HG03354 (cell line): ENCODE measurements at regions not wholly inside any gene's neighbourhood (a gene's known extent, or its start where the extent isn't known, plus 50 kb on each side); places are given as distances from the start of the nearest gene placed in this dataset.

Source experiments
- ATAC-seq: cut with Tn5 transposase; IDR thresholded peaks from one replicate; pipeline ENCODE4 v1.9.1; 2021; ENCODE audit warnings: mild to moderate bottlenecking; ENCODE audit not compliant: unreplicated experiment, poor library complexity, severe bottlenecking

DNA sequence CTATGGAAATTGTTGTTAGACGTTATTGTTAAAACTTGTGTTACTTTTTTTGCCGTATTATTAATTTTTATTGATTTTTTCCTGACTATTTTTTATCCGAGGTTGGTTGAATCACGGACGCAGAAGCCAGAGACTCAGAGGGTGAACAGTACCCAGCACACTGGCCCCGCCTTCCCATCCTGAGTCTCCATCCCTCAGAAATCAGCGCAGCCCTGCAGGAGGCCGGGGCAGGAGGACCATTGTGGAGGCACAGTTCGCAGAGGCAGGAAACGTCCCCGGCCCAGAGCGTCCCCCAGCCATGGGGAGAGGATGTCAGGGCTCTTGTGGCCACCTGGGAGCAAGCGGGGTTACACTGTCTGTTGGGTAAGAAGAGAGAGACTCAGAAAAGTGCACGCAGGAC, 843.0 kb downstream of the BRD1 start:
- ATAC-seq = no peak

DNA sequence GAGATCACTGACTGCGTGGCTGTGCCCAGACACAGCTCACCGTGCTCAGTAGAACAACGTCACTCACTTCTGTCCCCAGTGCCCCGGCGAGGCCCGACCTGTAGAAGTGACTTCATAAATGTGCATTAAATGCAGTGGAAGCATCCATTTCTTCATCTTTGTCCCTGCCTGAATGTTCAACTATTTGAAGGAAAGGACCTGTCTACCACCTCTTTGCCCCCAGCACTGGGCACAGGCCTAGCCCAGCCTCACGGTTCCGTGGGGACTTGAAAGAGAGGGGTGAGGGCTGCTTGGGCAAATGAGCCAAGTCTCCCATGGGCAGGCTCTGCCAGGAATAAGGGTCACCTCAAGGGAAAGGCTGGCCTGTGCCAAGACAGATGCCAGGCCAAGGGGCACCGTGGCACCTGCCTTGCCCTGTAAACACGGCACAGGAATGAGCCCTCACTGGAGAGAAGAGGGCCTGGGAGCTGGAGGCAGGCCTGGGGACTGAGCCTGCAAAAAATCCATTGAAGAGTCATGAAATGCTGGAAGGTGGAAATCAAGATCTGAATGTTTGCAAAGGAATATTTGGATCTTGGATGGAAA, 845.3 kb downstream of the BRD1 start:
- no peak for ATAC-seq

DNA sequence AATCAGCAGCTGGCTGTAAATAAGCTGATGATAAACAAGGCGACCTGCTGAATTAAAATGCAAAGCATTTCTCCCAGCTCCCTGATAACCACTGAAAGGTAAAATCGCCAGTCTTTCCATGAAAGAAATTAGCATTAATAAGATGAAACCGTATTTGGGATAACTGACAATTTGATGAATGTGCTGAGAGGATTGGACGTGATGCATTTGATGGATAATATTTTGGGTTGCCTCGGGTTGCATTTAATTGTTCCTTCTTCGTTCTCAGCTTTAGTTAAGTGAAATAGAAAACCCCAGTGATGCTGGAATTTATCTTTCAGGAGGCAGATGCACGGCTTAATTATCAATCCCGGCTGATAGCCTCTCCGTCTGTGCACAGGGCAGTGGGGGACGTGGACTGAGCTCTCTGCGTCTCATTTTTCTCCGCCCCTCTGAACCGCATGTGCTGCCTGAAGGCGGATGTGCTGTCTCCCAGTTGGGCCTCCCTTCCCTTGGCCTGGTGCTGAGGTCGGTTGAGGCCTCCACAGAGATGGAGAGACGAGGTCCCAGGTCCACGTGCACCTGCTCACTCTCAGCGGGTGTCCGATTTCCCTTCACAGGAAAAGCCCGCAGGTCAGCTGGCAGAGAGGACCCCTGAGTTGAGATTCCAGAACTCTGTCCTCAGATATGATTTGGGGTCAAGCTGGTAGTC, 846.2 kb downstream of the BRD1 start:
- ATAC-seq = no peak

DNA sequence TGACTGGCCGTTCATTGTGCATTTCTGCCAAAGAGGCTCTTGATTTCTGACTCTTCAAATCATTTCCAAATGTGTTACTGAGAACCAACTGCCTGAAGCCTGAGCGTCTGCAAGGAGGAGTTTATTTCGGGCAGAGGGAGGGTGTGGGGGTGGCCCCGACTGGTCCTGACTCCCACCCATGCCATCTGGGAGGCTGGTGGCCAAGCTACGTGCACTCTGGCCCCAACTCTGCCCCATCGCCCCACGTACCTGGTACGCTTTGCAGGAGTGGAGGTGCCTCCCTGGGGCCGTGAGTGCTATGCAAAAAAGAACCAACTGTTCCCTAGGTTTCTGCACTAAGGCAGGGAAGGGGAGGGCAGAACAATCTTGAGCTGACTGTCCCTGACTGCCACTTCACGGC, 846.8 kb downstream of the BRD1 start:
- no peak for ATAC-seq

DNA sequence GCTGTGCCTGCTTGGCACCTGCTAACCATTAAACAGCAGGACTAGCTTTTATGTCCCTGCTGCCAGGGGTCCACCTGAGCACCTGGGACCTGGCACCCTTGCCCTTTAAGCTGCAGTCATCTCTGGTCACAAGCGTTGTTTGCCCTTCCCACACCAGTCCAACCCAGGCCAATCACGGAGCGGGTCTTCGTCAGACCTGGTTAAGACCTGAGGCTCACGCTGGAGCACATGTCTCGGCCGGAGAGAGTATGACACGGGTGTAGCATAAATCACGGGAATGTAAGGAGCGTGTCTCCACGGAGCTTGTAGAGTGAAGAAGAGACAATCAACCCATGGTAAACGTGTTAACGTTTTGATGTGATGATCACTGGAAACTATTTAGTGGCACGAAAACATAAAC, 847.3 kb downstream of the BRD1 start:
- ATAC-seq = no peak

DNA sequence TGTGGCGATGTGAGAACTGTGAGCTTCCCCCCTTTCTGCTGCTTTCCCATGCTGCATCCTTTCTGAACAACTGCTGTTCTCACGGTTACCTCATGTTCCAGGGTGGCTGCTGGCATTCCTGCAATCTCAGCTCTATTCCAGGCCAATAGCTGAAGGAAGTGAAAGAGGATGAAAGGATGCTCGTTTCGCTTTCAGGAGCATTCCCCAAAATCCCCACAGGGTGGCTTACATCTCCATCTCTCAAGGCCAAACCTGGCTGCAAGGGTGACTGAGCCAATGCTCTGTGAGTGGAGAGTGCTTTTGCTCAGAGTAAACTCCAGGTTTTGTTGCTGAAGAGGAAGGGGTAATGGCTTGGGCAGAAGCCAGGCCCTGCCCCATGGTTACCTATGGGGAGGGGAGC, 848.2 kb downstream of the BRD1 start:
- ATAC-seq = no peak

DNA sequence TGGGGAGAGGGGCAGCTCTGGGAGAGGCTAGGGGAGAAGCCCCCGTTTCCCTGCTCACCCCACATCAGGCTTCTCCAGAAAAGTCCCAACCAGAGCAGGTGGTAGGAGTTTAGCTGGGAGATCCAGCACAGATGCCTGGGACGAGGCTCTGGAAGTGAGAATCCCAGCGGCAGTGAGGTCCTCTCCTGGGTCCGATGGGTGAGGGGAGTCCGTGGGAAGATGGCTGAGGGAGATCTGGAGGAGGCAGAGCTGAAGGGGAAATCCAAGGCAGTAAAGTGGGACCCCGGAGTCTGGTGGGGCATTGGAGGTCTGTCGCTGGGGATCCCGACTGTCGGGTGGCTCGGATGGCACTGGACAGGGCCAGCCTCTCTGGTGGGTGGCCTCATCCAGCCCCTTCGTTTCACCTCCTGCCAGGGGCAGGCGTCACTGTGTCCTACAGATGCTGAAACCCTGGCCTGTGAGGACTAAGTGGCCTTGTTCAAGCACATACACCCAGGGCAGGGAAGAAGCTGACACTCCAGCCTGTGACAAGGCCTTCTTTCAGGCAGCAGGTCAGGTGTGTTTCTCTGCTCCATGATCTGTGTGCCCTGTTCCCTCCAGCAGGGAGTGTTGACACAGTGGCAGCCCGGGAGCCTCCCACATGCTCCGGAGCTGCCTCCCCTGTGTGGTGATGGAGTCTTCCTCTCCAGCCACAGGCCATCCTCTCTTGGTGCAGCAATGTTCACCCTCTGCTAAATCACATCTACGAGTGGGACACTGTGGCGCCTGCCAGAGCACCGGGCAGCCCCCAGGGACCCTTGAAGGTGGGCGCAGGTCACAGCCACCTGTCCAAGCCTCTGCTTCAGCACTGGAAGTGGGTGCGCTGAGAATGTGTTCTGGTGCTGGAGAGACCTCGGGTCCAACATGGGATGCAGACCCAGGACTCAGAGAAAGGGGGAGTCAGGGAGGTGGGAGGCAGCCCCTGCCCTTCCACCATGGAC, 850.8 kb downstream of the BRD1 start:
- ATAC-seq = no peak

DNA sequence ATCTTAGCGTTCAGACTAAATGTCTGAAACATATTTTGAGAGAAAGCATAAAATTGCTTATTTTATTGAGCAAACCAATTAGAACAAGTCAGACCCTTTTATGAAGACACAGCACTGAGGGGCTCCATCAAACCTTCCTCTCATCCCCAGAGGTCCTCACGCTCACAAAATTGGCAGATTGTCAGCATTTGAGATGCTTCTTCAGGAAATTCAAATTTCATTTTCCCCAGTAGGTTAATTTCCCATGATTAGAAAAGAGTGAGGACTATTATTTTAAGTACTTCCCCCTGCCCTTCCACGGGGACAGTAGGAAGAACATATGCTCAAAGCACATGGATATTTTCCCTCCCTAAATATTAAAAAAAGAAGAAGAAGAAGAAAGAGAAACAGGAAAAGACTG, 851.8 kb downstream of the BRD1 start:
- no peak for ATAC-seq

DNA sequence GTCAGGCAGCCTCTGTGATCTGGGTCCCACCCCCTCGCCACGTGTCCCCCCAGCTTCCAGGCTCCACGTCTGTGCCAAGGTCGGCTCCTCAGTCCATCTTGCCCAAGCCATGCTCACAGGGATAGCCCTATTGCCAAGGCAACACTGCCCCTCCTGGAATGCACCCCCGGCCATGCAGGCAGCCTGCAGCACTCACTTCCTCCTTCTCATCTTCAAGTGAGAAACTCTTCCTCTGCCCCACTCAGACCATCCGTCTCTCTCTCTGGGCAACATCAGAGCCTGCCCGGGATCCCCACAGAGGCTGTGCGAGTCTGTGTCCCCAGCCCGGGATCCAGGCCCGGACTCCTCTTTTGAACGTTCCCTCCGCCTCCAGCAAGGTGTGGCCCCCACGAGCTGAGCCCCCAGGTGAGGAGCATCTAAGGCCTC, 852.3 kb downstream of the BRD1 start:
- ATAC-seq = no peak

DNA sequence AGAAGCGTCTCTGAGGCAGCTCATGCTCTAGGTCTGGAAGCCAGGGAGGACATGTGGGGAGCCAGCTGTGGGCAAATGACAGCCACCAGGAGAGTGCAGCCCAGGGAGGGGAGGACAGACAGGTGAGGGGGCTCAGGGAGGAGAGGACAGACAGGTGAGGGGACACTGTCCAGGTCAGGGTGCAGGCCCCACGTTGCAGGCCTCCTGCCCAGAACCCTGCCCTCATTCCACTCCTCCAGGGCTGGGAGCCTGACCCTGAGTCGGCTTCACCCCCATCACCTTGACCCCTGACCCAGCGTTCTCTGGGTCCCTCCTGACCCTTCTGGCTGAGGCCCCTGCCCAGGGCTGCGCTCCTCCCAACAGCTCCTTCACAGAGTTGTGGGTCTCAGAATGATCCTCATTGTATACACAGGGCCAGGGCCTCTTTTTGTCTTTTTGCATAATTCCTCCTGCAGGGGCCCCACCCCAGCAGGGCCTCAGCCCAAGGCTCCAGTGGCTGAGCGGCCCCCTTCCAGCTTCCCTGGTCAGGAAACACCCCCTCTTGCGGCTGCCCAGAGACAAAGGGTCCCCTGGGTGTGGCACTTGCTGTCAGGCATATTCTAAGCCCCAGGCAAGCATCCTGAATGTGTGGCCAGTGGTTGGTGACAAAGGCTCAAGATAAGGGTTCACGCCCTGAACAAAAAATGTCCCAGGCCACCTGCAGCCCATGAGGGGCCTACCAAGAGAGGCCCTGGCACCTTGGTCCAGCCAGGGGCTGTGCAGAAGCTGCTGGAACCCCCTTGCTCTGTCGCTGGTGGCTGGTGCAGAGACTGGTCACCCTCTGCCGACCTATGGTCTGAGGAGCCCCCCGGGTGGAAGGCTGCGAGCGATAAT, 853.0 kb downstream of the BRD1 start:
- no peak for ATAC-seq

DNA sequence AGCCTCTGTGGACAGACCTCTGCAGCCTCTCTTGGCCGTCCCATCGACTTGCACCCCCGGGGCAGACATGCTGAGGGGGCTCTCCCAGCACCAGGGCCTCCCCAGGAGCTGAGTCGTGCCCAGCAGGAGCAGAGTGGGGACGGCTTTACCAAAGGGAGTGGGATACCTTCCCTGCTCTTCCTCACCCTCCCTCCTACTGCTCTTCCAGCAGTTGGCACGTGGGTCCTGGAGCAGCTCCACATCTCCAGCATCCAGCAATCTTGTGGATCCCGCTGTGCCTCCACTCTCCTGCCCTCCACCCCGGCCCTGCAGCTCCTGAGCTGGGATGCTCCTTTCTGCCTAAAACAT, 854.0 kb downstream of the BRD1 start:
- ATAC-seq = no peak

DNA sequence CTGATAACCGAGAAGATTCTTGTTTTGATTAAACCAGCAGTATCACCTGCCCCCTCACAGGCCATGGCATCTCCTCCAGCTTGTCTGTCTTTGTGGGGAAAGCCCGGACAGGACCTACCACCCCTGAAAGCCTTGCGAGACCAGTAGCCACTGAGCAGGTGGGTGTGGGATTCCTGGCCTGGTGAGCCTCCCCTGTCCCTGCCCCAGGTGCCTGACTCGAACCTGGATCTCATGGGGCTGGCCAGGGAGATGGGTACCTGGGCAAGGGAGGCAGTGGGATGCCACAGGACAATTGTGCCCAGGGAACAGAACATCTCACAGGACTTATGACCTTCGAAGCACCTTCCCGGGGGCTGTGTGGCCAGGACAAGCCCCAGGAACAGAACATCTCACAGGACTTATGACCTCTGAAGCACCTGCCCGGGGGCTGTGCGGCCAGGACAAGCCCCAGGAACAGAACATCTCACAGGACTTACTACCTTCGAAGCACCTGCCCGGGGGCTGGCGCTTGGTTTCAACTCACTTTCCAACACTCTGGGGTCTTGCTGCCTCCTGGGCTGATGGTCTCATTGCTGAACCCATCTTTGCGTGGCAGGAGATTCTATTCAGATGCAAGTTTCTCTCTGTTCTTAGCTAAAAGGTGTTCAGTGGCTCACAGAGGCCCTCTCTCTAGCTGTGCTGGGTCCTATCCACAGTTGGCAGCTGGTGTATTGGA, 854.5 kb downstream of the BRD1 start:
- no peak for ATAC-seq

DNA sequence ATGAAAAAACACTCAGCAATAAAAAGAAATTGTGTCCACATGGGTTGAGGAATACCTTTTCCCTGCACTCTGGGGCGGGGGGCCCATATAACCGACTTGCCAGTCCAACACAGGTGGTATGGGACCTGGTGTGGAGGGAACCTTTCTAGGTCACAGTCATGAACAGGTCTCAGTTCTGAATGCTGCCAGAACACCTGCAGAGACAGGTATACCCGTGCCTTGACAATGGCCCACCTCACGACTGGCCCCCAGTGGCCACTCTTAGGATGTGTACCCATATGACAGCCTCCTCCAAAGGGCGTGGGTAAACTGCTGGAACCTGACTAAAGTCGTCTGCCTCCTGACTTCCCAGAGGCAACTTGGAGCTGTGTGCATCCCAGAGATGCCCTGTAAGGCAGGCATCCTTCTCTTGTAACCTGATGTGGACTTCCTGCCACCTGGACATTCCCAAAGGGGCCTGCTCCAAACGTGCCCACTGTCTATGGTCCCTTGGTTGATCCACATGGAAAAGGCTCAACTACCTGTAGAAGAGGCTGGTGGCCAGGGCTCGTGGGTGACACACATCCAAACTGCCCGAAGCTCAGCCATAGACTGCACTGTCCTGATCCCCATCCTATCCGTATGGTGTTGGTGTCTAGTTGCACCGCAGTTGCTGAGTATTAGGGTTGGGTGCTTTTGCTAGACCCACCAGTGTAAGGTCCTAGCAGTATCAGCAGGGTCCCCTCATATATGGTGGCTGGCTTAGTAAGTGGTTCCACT, 859.3 kb downstream of the BRD1 start:
- ATAC-seq = no peak

DNA sequence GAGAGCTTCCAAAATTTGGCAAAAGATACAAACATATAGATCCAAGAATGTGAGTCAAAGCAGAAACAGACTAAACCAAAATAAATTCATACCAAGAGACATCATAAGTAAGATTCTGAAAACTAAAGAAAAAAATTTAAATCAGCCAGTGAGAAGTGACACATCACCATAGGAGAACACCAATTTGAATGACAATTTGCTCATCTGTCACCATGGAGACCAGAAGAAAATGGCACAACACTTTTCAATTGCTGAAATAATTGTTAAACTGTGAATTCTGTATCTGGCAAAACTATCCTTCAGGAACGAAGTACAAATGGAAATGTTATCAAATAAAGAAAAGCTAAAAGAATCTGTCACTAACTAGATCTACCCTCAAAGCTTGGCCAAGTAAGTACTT, 864.3 kb downstream of the BRD1 start:
- ATAC-seq = no peak

DNA sequence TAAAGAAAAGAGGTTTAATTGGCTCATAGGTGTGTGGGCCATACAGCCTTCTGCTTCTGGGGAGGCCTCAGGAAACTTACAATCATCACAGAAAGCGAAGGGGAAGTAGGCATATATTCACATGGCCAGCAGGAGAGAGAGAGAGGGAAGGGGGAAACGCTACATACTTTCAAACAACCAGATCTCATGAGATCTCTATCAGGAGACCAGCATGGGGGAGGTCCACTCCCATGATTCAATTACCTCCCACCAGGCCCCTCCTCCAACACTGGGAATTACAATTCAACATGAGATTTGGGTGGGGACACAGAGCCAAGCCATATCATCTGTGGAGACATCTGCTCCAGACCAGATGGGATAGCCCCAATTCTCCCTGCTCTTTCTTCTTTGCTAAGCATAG, 866.0 kb downstream of the BRD1 start:
- ATAC-seq = no peak

DNA sequence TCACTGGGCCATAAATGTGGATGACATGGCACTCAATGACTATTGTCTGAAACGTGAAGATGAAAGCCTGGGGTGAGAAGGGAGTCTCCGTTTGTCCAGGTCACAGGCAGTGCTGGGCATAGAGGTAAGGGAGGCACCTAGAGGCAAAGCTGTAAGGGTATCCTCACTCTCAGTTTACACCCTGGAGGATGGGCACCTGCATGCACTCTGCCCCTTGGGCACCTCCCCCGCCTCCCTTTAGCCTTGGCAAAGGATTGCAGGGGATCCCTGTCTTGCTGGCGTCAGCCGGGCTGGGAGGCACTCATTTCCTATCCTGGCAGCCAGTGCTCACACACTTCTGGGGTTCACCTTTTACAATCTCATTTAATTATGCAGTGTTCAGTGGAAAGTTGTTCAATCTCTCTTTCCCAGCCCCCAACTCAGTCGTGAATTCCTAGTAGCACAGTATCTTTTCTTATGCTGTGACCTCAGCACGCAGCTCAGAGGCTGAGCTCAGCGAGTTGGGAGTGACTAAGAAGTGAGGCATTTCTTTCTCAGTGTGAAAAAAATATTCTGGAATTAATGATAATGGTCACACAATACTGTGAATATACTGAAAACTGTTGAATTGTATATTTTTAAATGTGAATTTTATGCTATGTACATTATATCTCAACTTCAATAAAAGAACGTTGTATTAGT, 866.6 kb downstream of the BRD1 start:
- ATAC-seq = no peak

DNA sequence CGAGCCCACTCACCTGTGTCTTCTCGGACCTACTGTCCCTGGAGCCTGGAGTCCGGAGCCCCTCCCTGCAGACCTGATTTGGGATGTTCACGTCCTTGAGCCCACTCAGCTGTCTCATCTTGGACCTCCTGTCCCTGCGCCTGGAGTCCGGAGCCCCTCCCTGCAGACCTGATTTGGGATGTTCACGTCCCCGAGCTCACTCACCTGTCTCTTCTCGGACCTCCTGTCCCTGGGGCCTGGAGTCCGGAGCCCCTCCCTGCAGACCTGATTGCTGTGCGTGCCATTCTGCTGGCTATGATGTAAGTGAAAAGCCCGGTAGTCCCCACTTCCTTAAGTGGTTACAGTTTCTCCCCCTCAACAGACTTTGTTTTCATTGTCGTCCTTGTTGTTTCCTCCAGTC, 867.1 kb downstream of the BRD1 start:
- no peak for ATAC-seq

DNA sequence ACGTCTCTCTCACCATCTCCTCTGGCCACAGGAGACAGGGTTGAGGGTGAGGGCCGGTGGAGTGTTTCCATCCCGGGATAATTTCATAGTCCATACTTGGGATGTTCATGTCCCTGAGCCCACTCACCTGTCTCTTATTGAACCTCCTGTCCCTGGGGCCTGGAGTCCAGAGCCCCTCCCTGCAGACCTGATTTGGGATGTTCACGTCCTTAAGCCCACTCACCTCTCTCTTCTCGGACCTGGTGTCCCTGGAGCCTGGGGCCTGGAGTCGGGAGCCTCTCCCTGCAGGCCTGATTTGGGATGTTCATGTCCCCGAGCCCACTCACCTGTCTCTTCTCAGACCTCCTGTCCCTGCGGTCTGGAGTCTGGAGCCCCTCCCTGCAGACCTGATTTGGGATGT, 868.2 kb downstream of the BRD1 start:
- no peak for ATAC-seq
